ENCODE measurements at regions not wholly inside any gene's neighbourhood (a gene's known extent, or its start where the extent isn't known, plus 50 kb on each side); places are given as distances from the start of the nearest gene placed in this dataset.

GRCh38 chr6:3961581-3962215 is 112.5 kb downstream of the FAM50B start:
- H4K20me1 ChIP-seq (ENCODE audit: control insufficient read depth, insufficient read depth, low read length, poor library complexity, severe bottlenecking) = no peaks in the 10 kb centered on the region
- H3K27me3 Mint-ChIP-seq = no peaks in the 10 kb centered on the region
- no peak for DNase-seq
- H3K4me3 ChIP-seq (ENCODE audit: control extremely low read depth in 1 of 5, extremely low read depth in 1 of 5, insufficient read depth in 1 of 5, low read depth in 2 of 5, low read length in 4 of 5) = no peak overlapping the region
- CTCF ChIA-PET = interaction anchor here (1.2 kb wide), 1 partner anchor 33 kb away, joined by 3 read pairs; no protein-coding TSS in a partner anchor
- no peak overlapping the region for H3K4me3 Mint-ChIP-seq
- peaks cover 0 to 16% (median 14%) of the 10 kb centered on the region in 3 donors for H3K9me3 ChIP-seq (ENCODE audit: control extremely low read depth in 1 of 3, control insufficient read depth in 2 of 3, insufficient read depth in 1 of 3, low read length in 2 of 3)
- H3K27ac Mint-ChIP-seq = no peak overlapping the region
- WGBS (ENCODE audit: insufficient coverage) = 100% methylated on average over 1 of the region's 7 CpGs
- H3K27ac ChIP-seq (ENCODE audit: low read length in 2 of 2) = no peak overlapping the region
- H3K9ac ChIP-seq (ENCODE audit: low read length) = no peak overlapping the region
- H3K36me3 ChIP-seq (replicated peaks in 1 of 2; ENCODE audit: control extremely low read depth in 1 of 2, control insufficient read depth in 1 of 2, extremely low read depth in 1 of 2, insufficient read depth in 2 of 2, low read length in 1 of 2) = no peaks in the 10 kb centered on the region
- H3K4me1 Mint-ChIP-seq = no peaks in the 10 kb centered on the region
- no peak for TF ChIP-seq EZH2 (IDR thresholded peaks at IDR 0.05; ENCODE audit: borderline replicate concordance, insufficient read depth, low read depth, low read length, poor library complexity, severe bottlenecking)
- TF ChIP-seq, protein P1, sequence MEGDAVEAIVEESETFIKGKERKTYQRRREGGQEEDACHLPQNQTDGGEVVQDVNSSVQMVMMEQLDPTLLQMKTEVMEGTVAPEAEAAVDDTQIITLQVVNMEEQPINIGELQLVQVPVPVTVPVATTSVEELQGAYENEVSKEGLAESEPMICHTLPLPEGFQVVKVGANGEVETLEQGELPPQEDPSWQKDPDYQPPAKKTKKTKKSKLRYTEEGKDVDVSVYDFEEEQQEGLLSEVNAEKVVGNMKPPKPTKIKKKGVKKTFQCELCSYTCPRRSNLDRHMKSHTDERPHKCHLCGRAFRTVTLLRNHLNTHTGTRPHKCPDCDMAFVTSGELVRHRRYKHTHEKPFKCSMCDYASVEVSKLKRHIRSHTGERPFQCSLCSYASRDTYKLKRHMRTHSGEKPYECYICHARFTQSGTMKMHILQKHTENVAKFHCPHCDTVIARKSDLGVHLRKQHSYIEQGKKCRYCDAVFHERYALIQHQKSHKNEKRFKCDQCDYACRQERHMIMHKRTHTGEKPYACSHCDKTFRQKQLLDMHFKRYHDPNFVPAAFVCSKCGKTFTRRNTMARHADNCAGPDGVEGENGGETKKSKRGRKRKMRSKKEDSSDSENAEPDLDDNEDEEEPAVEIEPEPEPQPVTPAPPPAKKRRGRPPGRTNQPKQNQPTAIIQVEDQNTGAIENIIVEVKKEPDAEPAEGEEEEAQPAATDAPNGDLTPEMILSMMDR (IDR thresholded peaks at IDR 0.05) = no peak
- no peak for ATAC-seq (ENCODE audit: low read depth)
- H3K9me3 Mint-ChIP-seq (ENCODE audit: insufficient read depth) = peaks cover 8% of the 10 kb centered on the region
- no peaks in the 10 kb centered on the region for H3K4me1 ChIP-seq (ENCODE audit: control insufficient read depth in 2 of 2, insufficient read depth in 2 of 2, low read length in 2 of 2)
- peaks cover 0 to 3% (median 1%) of the 10 kb centered on the region in 4 experiments for H3K27me3 ChIP-seq (replicated peaks in 1 of 4; ENCODE audit: control extremely low read depth in 1 of 4, control insufficient read depth in 3 of 4, insufficient read depth in 4 of 4, low read length in 3 of 4)
- H3K79me2 ChIP-seq (ENCODE audit: control insufficient read depth, insufficient read depth, low read length) = no peaks in the 10 kb centered on the region
- intact Hi-C loops (cut with micrococcal nuclease) = no loop called here
- POLR2A ChIA-PET = no interaction called here
- no peak overlapping the region for H3K4me2 ChIP-seq (replicated peaks; ENCODE audit: low read depth, low read length, poor library complexity, severe bottlenecking)
- no peak overlapping the region for H2AFZ ChIP-seq (ENCODE audit: insufficient read depth, low read depth, low read length, poor library complexity, severe bottlenecking)

Measured in B cell (primary cell).